ENCODE measurements at regions not wholly inside any gene's neighbourhood (a gene's known extent, or its start where the extent isn't known, plus 50 kb on each side); places are given as distances from the start of the nearest gene placed in this dataset.

DNA sequence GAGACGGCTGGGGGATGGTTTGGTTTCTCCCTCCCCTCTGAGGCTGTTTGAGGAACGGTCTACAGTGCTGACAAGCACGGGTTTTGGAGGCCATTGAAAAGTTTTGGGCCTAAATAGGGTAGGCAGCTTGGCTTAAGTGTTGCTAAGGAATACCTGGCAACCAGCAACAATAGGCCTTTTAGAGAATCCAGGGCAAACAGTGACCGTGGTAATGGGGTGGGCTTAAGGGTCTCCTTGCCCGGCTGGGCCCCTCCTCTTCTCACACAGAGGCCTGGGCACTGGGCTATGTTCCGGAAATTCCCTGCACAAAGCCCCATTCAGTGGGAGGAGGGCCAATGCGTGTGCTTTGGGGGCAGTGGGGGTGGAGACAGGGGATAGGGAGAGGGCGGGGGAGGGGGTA, 55.4 kb downstream of the ASCL1 start:
- Histone ChIP-seq H3K9ac (replicated peaks in 1 of 4; ENCODE audit: extremely low read depth in 1 of 4, low read depth in 3 of 4, low read length in 3 of 4) (no peak overlapping the region), H2BK5ac (ENCODE audit: low read depth, low read length) (no peak overlapping the region; the same call in 1 of the 2 replicates), H4K8ac (ENCODE audit: extremely low read depth, insufficient read depth, low read length) (no peak overlapping the region), H3K14ac (ENCODE audit: insufficient read length) (no peak overlapping the region), H2BK15ac (ENCODE audit: low read length) (no peak overlapping the region), H3K27me3 (replicated peaks in 1 of 4; ENCODE audit: control insufficient read depth in 3 of 4, extremely low read depth in 1 of 4, insufficient read depth in 3 of 4, low read length in 3 of 4) (no peaks in the 10 kb centered on the region), H3K18ac (ENCODE audit: extremely low read depth, low read length) (peak overlapping the region; percentile 19; the same call in 1 of the 2 replicates), H3K4me2 (ENCODE audit: insufficient read depth in 1 of 2, low read depth in 2 of 2, low read length in 2 of 2) (peak overlapping the region; percentile 16 to 62), H3K56ac (replicated peaks; ENCODE audit: insufficient read length, low read depth, low read length) (no peak overlapping the region), H4K20me1 (replicated peaks in 1 of 2; ENCODE audit: control insufficient read depth in 1 of 2, insufficient read depth in 2 of 2, low read length in 2 of 2) (no peaks in the 10 kb centered on the region), H3K27ac (ENCODE audit: low read depth, low read length) (no peak overlapping the region), H3K4me1 (replicated peaks in 1 of 4; ENCODE audit: control insufficient read depth in 3 of 4, insufficient read depth in 4 of 4, low read length in 3 of 4) (peaks cover 2 to 15% (median 6%) of the 10 kb centered on the region in 4 experiments), H3K23me2 (ENCODE audit: low read depth, low read length) (no peaks in the 10 kb centered on the region), H3K79me2 (ENCODE audit: control insufficient read depth in 1 of 2, insufficient read depth in 2 of 2, low read length in 2 of 2) (no peaks in the 10 kb centered on the region), H4K91ac (replicated peaks; ENCODE audit: insufficient read length, low read length) (no peak overlapping the region), H2BK120ac (replicated peaks; ENCODE audit: low read depth, low read length) (no peak overlapping the region), H3K23ac (ENCODE audit: insufficient read length) (no peak overlapping the region), H2BK20ac (ENCODE audit: low read length) (no peak overlapping the region), H3K79me1 (ENCODE audit: low read depth, low read length) (no peaks in the 10 kb centered on the region), H3K4me3 (ENCODE audit: extremely low read depth in 1 of 4, insufficient read depth in 2 of 4, low read depth in 3 of 4, low read length in 4 of 4) (peak overlapping the region in 1 of 4 experiments; percentile 33; a peak in 2 of 8 replicates), H3K4ac (replicated peaks; ENCODE audit: insufficient read length, low read depth, low read length) (no peak overlapping the region), H4K5ac (ENCODE audit: insufficient read length, low read depth, low read length) (no peak overlapping the region), H2BK12ac (ENCODE audit: low read depth, low read length) (no peak overlapping the region), H3K36me3 (ENCODE audit: control insufficient read depth in 2 of 4, insufficient read depth in 4 of 4, low read length in 3 of 4) (no peaks in the 10 kb centered on the region), H2AK5ac (ENCODE audit: low read depth, low read length) (no peak overlapping the region), H2AFZ (ENCODE audit: low read length) (peak overlapping the region; percentile 42), H3K9me3 (ENCODE audit: insufficient read depth in 2 of 2, low read depth in 1 of 2, low read length in 1 of 2) (no peaks in the 10 kb centered on the region)
- 21% methylated on average over 7 of the region's 8 CpGs; no CpG with 5 or more reads in 1 of the 2 experiments for WGBS, 2 experiments (ENCODE audit: extremely low coverage in 1 of 2, insufficient coverage in 1 of 2, insufficient read length in 1 of 2, insufficient replicate concordance in 2 of 2, low coverage in 1 of 2, low lambda C conversion rate in 2 of 2, missing lambda C conversion rate in 1 of 2)
- DNase-seq (ENCODE audit: low read depth in 1 of 2, low spot score in 2 of 2), result peak; percentile 23 to 57
- ChIA-PET POLR2A (ENCODE audit: partially characterized antibody) (no interaction called here), CTCF (ENCODE audit: partially characterized antibody) (interaction anchor here (0.6 to 1.4 kb wide), 4 partner anchors 20 to 537 kb away, joined by 3 to 7 read pairs (median 3); no protein-coding TSS in a partner anchor)
- FAIRE-seq, result no peak
- TF ChIP-seq RNF2 (IDR thresholded peaks at IDR 0.05; ENCODE audit: borderline replicate concordance, low read depth, low read length, missing control alignments, poor library complexity, severe bottlenecking), result no peak
- TF ChIP-seq YY1 (IDR thresholded peaks at IDR 0.05; ENCODE audit: low read depth, low read length), result peak; percentile 65; the same call in 1 of the 2 replicates
